Tibial artery (tissue), 4 donors: ENCODE measurements at regions not wholly inside any gene's neighbourhood (a gene's known extent, or its start where the extent isn't known, plus 50 kb on each side); places are given as distances from the start of the nearest gene placed in this dataset.

Source experiments
- DNase-seq, 2 donors: peaks; one replicate each; pipeline ENCODE4 v3.0.0-alpha.2; 2019
- H3K27ac ChIP-seq, 2 donors: fragments of 200-600 bp; sonication (generic) in 1 of 2; 1 replicate in 1 of 2; 2 replicates in 1 of 2; pipeline ENCODE4 v1.5.1; 2018 to 2019; ENCODE audit warnings: mild to moderate bottlenecking in 1 of 2
- H3K27me3 ChIP-seq, 2 donors: fragments of 200-600 bp; sonication (generic) in 1 of 2; one replicate each; pipeline versions ENCODE4 v1.5.1 to v1.6.0; 2016 to 2019
- H3K36me3 ChIP-seq, 3 donors: fragments of 200-600 bp; sonication (generic) in 2 of 3; one replicate each; pipeline ENCODE4 v1.5.1; 2016 to 2019; ENCODE audit warnings: mild to moderate bottlenecking in 2 of 3
- H3K4me1 ChIP-seq, 4 donors: fragments of 200-600 bp; sonication (generic) in 2 of 4; 1 replicate in 3 of 4; 2 replicates in 1 of 4; pipeline ENCODE4 v1.5.1; 2016 to 2019
- H3K4me3 ChIP-seq, 2 donors: fragments of 200-600 bp; sonication (generic) in 1 of 2; 1 replicate in 1 of 2; 2 replicates in 1 of 2; pipeline ENCODE4 v1.5.1; 2018 to 2019; ENCODE audit warnings: mild to moderate bottlenecking in 2 of 2
- H3K9me3 ChIP-seq, 3 donors: fragments of 200-600 bp; sonication (generic) in 1 of 3; one replicate each; pipeline ENCODE4 v1.5.1; 2016 to 2019
- intact Hi-C: fragments of 100-400 bp; cut with DNase I; formaldehyde crosslinking; loops from one replicate; pipeline ENCODE4 v1.15.0; 2023; ENCODE audit warnings: low total_unique reads
- TF ChIP-seq, protein P1 (sequence below), 2 experiments: fragments of 200-600 bp in 1 of 2; fragments of 450-650 bp in 1 of 2; IDR thresholded peaks; one replicate each; pipeline ENCODE4 v1.5.1; 2017 to 2019; ENCODE audit warnings: antibody characterized with exemption in 2 of 2, mild to moderate bottlenecking in 1 of 2, moderate library complexity in 1 of 2

DNA sequence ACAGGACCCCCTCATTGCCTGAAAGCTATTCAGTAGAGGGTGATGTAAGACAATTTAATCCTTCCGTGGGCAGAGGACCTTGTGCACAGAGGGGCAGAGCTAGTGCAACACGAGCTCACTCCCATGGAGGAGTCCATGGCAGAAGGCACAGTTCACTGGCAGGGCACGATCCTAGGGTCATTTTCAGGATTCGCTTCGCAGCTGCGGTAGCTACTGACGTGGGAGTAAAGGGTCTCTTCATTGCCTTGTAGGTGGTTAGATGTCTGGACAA lies 207.8 kb downstream of the FOXO1 start:
- intact Hi-C loops: no loop called here
- Histone ChIP-seq H3K27ac (no peak overlapping the region), H3K27me3 (no peaks in the 10 kb centered on the region), H3K4me3 (no peak overlapping the region), H3K9me3 (no peaks in the 10 kb centered on the region), H3K36me3 (no peaks in the 10 kb centered on the region), H3K4me1 (peaks cover 0 to 4% (median 2%) of the 10 kb centered on the region in 4 donors)
- TF ChIP-seq, protein P1, sequence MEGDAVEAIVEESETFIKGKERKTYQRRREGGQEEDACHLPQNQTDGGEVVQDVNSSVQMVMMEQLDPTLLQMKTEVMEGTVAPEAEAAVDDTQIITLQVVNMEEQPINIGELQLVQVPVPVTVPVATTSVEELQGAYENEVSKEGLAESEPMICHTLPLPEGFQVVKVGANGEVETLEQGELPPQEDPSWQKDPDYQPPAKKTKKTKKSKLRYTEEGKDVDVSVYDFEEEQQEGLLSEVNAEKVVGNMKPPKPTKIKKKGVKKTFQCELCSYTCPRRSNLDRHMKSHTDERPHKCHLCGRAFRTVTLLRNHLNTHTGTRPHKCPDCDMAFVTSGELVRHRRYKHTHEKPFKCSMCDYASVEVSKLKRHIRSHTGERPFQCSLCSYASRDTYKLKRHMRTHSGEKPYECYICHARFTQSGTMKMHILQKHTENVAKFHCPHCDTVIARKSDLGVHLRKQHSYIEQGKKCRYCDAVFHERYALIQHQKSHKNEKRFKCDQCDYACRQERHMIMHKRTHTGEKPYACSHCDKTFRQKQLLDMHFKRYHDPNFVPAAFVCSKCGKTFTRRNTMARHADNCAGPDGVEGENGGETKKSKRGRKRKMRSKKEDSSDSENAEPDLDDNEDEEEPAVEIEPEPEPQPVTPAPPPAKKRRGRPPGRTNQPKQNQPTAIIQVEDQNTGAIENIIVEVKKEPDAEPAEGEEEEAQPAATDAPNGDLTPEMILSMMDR (IDR thresholded peaks at IDR 0.05): no peak
- DNase-seq: no peak

DNA sequence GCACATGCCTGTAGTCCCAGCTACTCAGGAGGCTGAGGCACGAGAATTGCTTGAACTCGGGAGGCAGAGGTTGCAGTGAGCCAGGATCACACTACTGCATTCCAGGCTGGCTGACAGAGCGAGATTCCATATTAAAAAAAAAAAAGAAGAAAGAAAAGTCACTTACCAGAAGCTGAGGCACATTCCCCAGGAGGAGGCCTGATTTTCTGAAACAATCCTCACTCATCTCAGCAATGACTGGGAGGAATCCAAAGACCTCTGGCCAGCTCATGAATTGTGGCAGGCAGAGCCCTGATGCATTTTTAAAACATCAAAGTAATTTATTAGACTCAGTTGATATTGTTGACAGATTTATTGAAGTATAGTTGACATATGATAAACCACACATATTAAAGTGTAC lies 206.3 kb downstream of the FOXO1 start:
- DNase-seq: no peak
- Histone ChIP-seq H3K27ac (no peak overlapping the region), H3K27me3 (no peaks in the 10 kb centered on the region), H3K36me3 (no peaks in the 10 kb centered on the region), H3K4me3 (no peak overlapping the region), H3K4me1 (no peaks in the 10 kb centered on the region), H3K9me3 (no peaks in the 10 kb centered on the region)
- intact Hi-C loops: no loop called here
- TF ChIP-seq, protein P1 (IDR thresholded peaks at IDR 0.05): no peak

DNA sequence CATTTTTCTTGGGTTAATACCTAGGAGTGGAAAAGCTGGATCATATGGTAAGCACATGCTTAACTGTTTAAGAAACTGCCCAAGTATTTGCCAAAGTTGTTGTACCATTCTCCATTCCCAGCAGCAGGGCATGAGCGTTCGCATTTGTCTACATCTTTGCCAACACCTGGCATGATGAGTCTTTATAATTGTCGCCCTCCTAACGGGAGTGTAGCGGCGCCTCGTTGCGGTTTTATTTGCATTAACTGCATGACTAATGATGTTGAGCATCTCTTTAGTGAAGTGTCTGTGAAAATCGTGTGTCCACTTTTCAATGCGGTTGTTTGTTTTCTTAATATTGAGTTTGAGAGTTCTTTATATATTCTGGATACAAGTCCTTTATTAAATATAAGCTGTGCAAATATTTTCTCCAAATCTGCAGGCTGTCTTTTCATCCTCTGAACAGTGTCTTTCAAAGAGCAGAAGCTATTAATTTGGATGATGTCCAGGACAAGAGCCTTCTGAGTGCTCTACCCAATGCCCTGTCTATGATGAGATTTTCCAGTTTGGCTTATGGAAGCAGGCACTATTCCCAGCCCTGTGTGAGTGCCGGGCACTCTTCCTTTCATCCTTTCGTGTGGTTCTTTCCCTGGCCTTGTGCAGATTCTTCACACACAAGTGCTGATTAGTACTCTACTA lies 202.0 kb downstream of the FOXO1 start:
- Histone ChIP-seq H3K36me3 (no peaks in the 10 kb centered on the region), H3K4me1 (no peaks in the 10 kb centered on the region), H3K4me3 (no peak overlapping the region), H3K27me3 (no peaks in the 10 kb centered on the region), H3K9me3 (no peaks in the 10 kb centered on the region), H3K27ac (no peak overlapping the region)
- TF ChIP-seq, protein P1 (IDR thresholded peaks at IDR 0.05): no peak
- no peak for DNase-seq
- intact Hi-C loops: no loop called here

DNA sequence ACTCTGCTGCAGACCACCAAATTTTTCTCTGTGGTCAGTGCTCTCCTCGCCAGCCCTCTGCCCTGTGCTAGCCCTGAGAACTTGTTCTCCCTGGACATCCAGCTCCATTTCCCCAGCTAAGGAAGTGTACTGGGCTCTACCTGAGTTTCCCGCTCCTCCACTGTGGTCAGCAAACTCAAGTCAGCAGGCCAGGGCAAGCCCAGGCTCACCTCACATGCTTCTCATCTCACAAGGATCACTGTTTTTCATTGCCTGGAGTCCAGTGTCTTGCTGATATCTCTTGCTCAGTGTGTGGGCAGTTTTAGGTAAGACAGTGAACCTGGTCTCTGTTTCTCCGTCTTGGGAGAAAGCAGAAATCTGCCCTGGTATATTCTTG lies 201.4 kb downstream of the FOXO1 start:
- TF ChIP-seq, protein P1 (IDR thresholded peaks at IDR 0.05): no peak
- intact Hi-C loops: no loop called here

DNA sequence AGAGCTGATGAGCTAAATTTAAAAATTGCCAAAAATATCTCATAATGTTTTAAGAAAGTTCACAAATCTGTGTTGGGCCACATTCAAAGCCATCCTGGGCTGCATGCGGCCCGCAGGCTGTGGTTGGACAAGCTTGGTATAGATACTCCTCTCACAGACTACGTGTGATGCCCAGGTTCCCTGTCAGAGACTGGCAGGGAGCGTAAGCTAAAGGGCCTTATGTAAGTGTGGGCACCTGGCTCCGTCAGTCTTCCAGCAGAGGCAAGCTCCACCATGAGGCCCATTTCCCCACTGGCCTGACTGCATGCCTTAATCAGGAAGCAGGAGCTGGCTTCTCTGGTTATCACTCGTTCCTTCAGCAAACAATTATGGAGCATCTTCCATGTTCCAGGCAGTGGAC lies 200.2 kb downstream of the FOXO1 start:
- H3K9me3 ChIP-seq: no peaks in the 10 kb centered on the region
- DNase-seq: no peak
- TF ChIP-seq, protein P1 (IDR thresholded peaks at IDR 0.05): no peak
- no peak overlapping the region for H3K27ac ChIP-seq
- H3K36me3 ChIP-seq: no peaks in the 10 kb centered on the region
- H3K4me3 ChIP-seq: no peak overlapping the region
- intact Hi-C loops: no loop called here
- H3K27me3 ChIP-seq: no peaks in the 10 kb centered on the region
- peaks cover 0 to 14% (median 8%) of the 10 kb centered on the region in 4 donors for H3K4me1 ChIP-seq

More for the DNA sequence above, 201.4 kb downstream of the FOXO1 start:
- no peak overlapping the region for H3K27ac ChIP-seq
- H3K4me1 ChIP-seq: peaks cover 0 to 2% (median under 1%) of the 10 kb centered on the region in 4 donors
- H3K4me3 ChIP-seq: no peak overlapping the region
- no peaks in the 10 kb centered on the region for H3K36me3 ChIP-seq
- H3K9me3 ChIP-seq: no peaks in the 10 kb centered on the region
- no peaks in the 10 kb centered on the region for H3K27me3 ChIP-seq
- DNase-seq: no peak
